IMR-90 (cell line): ENCODE measurements at regions not wholly inside any gene's neighbourhood (a gene's known extent, or its start where the extent isn't known, plus 50 kb on each side); places are given as distances from the start of the nearest gene placed in this dataset.

Source experiments
- CEBPB ChIP-seq: IDR thresholded peaks from 2 replicates; pipeline ENCODE4 v1.6.1; 2012; ENCODE audit warnings: low read depth, low read length, improper control_type of control experiment
- CHD1 ChIP-seq: IDR thresholded peaks from 2 replicates; pipeline ENCODE4 v1.6.1; 2012; ENCODE audit warnings: low read depth, low read length, improper control_type of control experiment
- ELK1 ChIP-seq: fragments of 150-350 bp; IDR thresholded peaks from 2 replicates; pipeline ENCODE4 v1.6.1; 2016; ENCODE audit warnings: low read depth, mild to moderate bottlenecking, low read length, moderate library complexity, borderline replicate concordance
- FOS ChIP-seq: fragments of 150-350 bp; IDR thresholded peaks from 2 replicates; pipeline ENCODE4 v1.6.1; 2016; ENCODE audit warnings: low read depth, low read length
- MAFK ChIP-seq: IDR thresholded peaks from 2 replicates; pipeline ENCODE4 v1.6.1; 2012; ENCODE audit warnings: low read depth, low read length, improper control_type of control experiment
- MAZ ChIP-seq: IDR thresholded peaks from 2 replicates; pipeline ENCODE4 v1.6.1; 2012; ENCODE audit warnings: low read depth, mild to moderate bottlenecking, low read length, improper control_type of control experiment, moderate library complexity, borderline replicate concordance
- MXI1 ChIP-seq: IDR thresholded peaks from 2 replicates; pipeline ENCODE4 v1.6.1; 2012; ENCODE audit warnings: low read depth, mild to moderate bottlenecking, low read length, moderate library complexity, borderline replicate concordance
- POLR2A ChIP-seq: IDR thresholded peaks from 2 replicates; pipeline ENCODE4 v1.6.1; 2012; ENCODE audit warnings: mild to moderate bottlenecking, low read depth, low read length
- RFX5 ChIP-seq: IDR thresholded peaks from 2 replicates; pipeline ENCODE4 v1.8.0; 2012; ENCODE audit warnings: low read depth, mild to moderate bottlenecking, low read length, moderate library complexity
- SMC3 ChIP-seq: fragments of 150-350 bp; IDR thresholded peaks from 2 replicates; pipeline ENCODE4 v1.6.1; 2016; ENCODE audit warnings: low read depth, mild to moderate bottlenecking, antibody characterized with exemption, low read length, moderate library complexity
- TF ChIP-seq, protein P1 (sequence below): fragments of 150-350 bp; IDR thresholded peaks from 2 replicates; pipeline ENCODE4 v1.6.1; 2017; ENCODE audit warnings: mild to moderate bottlenecking, antibody characterized with exemption, low read length, low read depth
- TF ChIP-seq, protein P2 (sequence below): conservative IDR thresholded peaks from 2 replicates; pipeline ENCODE4 v1.5.1; 2012; ENCODE audit warnings: mild to moderate bottlenecking, low read depth, low read length, improper control_type of control experiment

DNA sequence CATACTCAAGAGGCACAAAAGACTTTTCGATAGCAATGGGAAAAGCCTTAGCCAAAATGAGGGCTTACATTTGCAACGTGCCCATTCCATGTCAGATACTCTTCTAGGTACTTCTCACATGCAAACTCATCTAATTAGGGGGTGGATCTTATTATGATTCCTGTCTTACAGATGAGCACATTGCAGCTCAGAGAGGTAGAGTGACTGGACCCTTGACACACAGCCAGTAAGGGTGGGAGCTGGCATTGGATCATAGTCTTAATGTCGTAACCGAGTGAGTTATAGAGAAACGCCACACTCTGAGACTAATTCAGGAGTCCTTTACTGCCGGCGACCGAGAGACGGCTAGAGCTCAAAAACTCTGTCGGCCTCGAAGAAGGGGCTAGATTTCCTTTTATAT is 78.8 kb upstream of the GRIN2A start:
- TF ChIP-seq POLR2A: no peak
- TF ChIP-seq MXI1: no peak
- no peak for TF ChIP-seq FOS
- TF ChIP-seq CHD1: no peak
- TF ChIP-seq, protein P1, sequence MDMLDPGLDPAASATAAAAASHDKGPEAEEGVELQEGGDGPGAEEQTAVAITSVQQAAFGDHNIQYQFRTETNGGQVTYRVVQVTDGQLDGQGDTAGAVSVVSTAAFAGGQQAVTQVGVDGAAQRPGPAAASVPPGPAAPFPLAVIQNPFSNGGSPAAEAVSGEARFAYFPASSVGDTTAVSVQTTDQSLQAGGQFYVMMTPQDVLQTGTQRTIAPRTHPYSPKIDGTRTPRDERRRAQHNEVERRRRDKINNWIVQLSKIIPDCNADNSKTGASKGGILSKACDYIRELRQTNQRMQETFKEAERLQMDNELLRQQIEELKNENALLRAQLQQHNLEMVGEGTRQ: no peak
- TF ChIP-seq, protein P2, sequence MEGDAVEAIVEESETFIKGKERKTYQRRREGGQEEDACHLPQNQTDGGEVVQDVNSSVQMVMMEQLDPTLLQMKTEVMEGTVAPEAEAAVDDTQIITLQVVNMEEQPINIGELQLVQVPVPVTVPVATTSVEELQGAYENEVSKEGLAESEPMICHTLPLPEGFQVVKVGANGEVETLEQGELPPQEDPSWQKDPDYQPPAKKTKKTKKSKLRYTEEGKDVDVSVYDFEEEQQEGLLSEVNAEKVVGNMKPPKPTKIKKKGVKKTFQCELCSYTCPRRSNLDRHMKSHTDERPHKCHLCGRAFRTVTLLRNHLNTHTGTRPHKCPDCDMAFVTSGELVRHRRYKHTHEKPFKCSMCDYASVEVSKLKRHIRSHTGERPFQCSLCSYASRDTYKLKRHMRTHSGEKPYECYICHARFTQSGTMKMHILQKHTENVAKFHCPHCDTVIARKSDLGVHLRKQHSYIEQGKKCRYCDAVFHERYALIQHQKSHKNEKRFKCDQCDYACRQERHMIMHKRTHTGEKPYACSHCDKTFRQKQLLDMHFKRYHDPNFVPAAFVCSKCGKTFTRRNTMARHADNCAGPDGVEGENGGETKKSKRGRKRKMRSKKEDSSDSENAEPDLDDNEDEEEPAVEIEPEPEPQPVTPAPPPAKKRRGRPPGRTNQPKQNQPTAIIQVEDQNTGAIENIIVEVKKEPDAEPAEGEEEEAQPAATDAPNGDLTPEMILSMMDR: no peak
- TF ChIP-seq MAFK: no peak
- TF ChIP-seq MAZ: no peak
- TF ChIP-seq RFX5: no peak
- no peak for TF ChIP-seq SMC3
- no peak for TF ChIP-seq ELK1
- TF ChIP-seq CEBPB: no peak
